ENCODE measurements at regions not wholly inside any gene's neighbourhood (a gene's known extent, or its start where the extent isn't known, plus 50 kb on each side); places are given as distances from the start of the nearest gene placed in this dataset.

GRCh38 chr5:39622281-39622680, 197.5 kb upstream of the DAB2 start:
- Histone ChIP-seq H2BK20ac (ENCODE audit: low read depth, low read length, poor library complexity, severe bottlenecking) (no peak overlapping the region), H4K5ac (ENCODE audit: insufficient read length, low read depth, low read length) (no peak overlapping the region), H4K20me1 (ENCODE audit: control insufficient read depth, insufficient read depth, insufficient read length) (no peaks in the 10 kb centered on the region), H3K23me2 (ENCODE audit: insufficient read length, low read depth, low read length, poor library complexity, severe bottlenecking) (no peaks in the 10 kb centered on the region), H2AK5ac (ENCODE audit: insufficient read length, low read length) (no peak overlapping the region), H3K4me2 (ENCODE audit: insufficient read depth, insufficient read length, low read length) (no peak overlapping the region), H3K18ac (ENCODE audit: insufficient read length, low read depth, low read length) (no peak overlapping the region), H3K14ac (ENCODE audit: insufficient read depth, low read length) (no peak overlapping the region), H2BK5ac (ENCODE audit: insufficient read length, low read length) (no peak overlapping the region), H3K4ac (ENCODE audit: low read depth, low read length) (no peak overlapping the region), H3K79me1 (ENCODE audit: insufficient read depth, low read depth, low read length, poor library complexity, severe bottlenecking) (no peaks in the 10 kb centered on the region), H3K56ac (ENCODE audit: insufficient read length, low read depth, low read length) (no peak overlapping the region), H2BK120ac (ENCODE audit: low read depth, low read length, poor library complexity, severe bottlenecking) (no peak overlapping the region), H3T11ph (ENCODE audit: low read length) (no peak overlapping the region), H3K79me2 (ENCODE audit: insufficient read depth, low read length) (no peaks in the 10 kb centered on the region), H4K91ac (ENCODE audit: insufficient read length, low read depth, low read length) (no peak overlapping the region), H3K27ac (ENCODE audit: insufficient read length, low read depth, low read length) (no peak overlapping the region), H2BK12ac (ENCODE audit: insufficient read length, low read depth, low read length) (no peak overlapping the region), H3K27me3 (ENCODE audit: insufficient read depth, low read length) (no peaks in the 10 kb centered on the region), H3K9ac (ENCODE audit: extremely low read depth, insufficient read length, low read length) (no peak overlapping the region), H4K8ac (replicated peaks; ENCODE audit: insufficient read length, low read depth, low read length) (no peak overlapping the region), H2AFZ (ENCODE audit: low read length) (no peak overlapping the region), H3K4me1 (ENCODE audit: insufficient read depth, low read length) (no peaks in the 10 kb centered on the region), H2BK15ac (ENCODE audit: low read depth, low read length) (no peak overlapping the region), H3K9me3 (ENCODE audit: control insufficient read depth, low read depth, low read length) (no peaks in the 10 kb centered on the region), H3K23ac (ENCODE audit: insufficient read length, low read depth, low read length) (no peak overlapping the region)
- no peaks in the 10 kb centered on the region; a peak in 3 of 5 replicates for H3K9me3 Mint-ChIP-seq
- DNase-seq, result no peak
- H3K27ac Mint-ChIP-seq, result no peak overlapping the region
- WGBS (ENCODE audit: extremely low coverage, insufficient read length, low lambda C conversion rate), result no CpG with 5 or more reads among the region's 6 CpGs
- no peak overlapping the region for H3K4me3 Mint-ChIP-seq
- no peaks in the 10 kb centered on the region for H3K4me1 Mint-ChIP-seq
- no peak for TF ChIP-seq CTCF (conservative IDR thresholded peaks at IDR 0.05)
- H3K36me3 Mint-ChIP-seq (ENCODE audit: insufficient read depth in 1 of 3, low read depth in 3 of 3), result no peaks in the 10 kb centered on the region; a peak in 1 of 7 replicates
- H3K27me3 Mint-ChIP-seq (ENCODE audit: low read depth), result no peaks in the 10 kb centered on the region

Data from H9 (cell line).